Erythroblast (primary cell): ENCODE measurements at regions not wholly inside any gene's neighbourhood (a gene's known extent, or its start where the extent isn't known, plus 50 kb on each side); places are given as distances from the start of the nearest gene placed in this dataset.

Experiments
- GATA1 ChIP-seq: IDR thresholded peaks from 2 replicates; pipeline ENCODE4 v1.6.1; 2011; ENCODE audit warnings: low read depth, mild to moderate bottlenecking, control low read depth, low read length, moderate library complexity
- POLR2A ChIP-seq: IDR thresholded peaks from 2 replicates; pipeline ENCODE4 v1.6.1; 2011; ENCODE audit warnings: mild to moderate bottlenecking, low read length

DNA sequence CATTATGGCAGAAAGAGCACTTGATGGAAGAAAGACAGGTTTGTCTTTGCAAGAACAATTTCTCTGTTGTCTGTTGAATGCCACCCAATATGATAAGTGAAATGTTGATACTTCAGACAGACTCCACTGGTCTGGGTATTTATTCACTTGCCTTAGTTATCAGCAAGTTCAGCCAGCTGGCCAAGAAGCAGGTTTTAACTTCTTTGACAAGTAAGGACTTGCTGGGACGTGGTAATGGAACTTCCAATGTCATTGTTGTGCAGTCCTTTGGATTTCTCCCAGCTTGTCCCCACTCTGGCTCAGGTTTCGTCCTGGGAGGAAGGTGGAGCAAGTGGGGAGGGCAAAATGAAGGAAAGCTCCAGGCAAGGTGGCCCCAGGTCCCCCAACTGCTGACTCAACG lies 497.4 kb downstream of the RPS24 start:
- TF ChIP-seq POLR2A (no peak), GATA1 (no peak)
